Endothelial cell of umbilical vein (primary cell): ENCODE measurements at regions not wholly inside any gene's neighbourhood (a gene's known extent, or its start where the extent isn't known, plus 50 kb on each side); places are given as distances from the start of the nearest gene placed in this dataset.

Source experiments
- EZH2 ChIP-seq: IDR thresholded peaks from 2 replicates; pipeline ENCODE4 v1.6.1; 2012; ENCODE audit warnings: borderline replicate concordance, low read depth, mild to moderate bottlenecking, moderate library complexity, low read length, inconsistent platforms; ENCODE audit not compliant: severe bottlenecking
- FOS ChIP-seq: IDR thresholded peaks from 2 replicates; pipeline ENCODE4 v1.6.1; 2011; ENCODE audit warnings: mild to moderate bottlenecking, low read length, moderate library complexity, borderline replicate concordance; ENCODE audit not compliant: insufficient read depth
- GATA2 ChIP-seq: IDR thresholded peaks from 2 replicates; pipeline ENCODE4 v1.7.0; 2011; ENCODE audit warnings: low read depth, mild to moderate bottlenecking, moderate library complexity, mixed read lengths, low read length; ENCODE audit not compliant: insufficient read length, insufficient read depth
- JUN ChIP-seq: IDR thresholded peaks from 2 replicates; pipeline ENCODE4 v1.6.1; 2011; ENCODE audit warnings: borderline replicate concordance, low read depth; ENCODE audit not compliant: insufficient read length, insufficient read depth
- MYC ChIP-seq: IDR thresholded peaks from one replicate; pipeline ENCODE4 v1.6.1; 2011; ENCODE audit warnings: mild to moderate bottlenecking, low read depth, low read length
- POLR2A ChIP-seq: IDR thresholded peaks from 2 replicates; pipeline ENCODE4 v1.6.1; 2012; ENCODE audit warnings: low read depth, mild to moderate bottlenecking, control low read depth, low read length
- POLR2AphosphoS5 ChIP-seq: IDR thresholded peaks from 2 replicates; pipeline ENCODE4 v1.6.1; 2012; ENCODE audit warnings: low read depth, mild to moderate bottlenecking, control low read depth, low read length, moderate library complexity; ENCODE audit not compliant: insufficient read depth
- TF ChIP-seq, protein P1 (sequence below), 2 donors: IDR thresholded peaks; 1 replicate in 1 of 2; 2 replicates in 1 of 2; pipeline ENCODE4 v1.5.1; 2011; ENCODE audit warnings: low read length in 2 of 2, mild to moderate bottlenecking in 2 of 2, moderate library complexity in 2 of 2, control low read depth in 1 of 2, inconsistent platforms in 1 of 2, low read depth in 1 of 2; ENCODE audit not compliant: insufficient read depth in 1 of 2; ENCODE audit errors: extremely low read depth in 1 of 2
- TF ChIP-seq, protein P2 (sequence below): IDR thresholded peaks from 2 replicates; pipeline ENCODE4 v1.6.1; 2011; ENCODE audit not compliant: insufficient read depth, insufficient read length

DNA sequence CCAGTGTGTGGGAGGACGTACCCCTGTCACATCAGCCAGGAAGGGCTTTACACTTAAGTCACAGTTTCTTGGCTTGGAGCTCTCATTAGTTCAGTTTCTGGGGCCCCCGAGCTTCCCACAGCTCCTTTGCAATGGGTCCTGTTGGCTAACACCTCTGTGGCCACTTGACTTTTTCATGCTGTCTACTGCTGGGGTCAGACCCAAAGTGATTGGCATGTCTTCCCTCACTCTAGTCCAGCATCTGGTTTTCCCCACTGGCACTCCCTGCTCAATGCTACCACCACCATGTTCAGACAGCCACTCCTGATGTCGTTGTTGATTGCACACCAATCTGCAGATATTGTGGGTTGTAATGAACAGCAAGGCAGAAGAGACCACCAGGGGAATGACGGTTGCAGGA lies 379.0 kb downstream of the FOXO1 start:
- TF ChIP-seq, protein P1, sequence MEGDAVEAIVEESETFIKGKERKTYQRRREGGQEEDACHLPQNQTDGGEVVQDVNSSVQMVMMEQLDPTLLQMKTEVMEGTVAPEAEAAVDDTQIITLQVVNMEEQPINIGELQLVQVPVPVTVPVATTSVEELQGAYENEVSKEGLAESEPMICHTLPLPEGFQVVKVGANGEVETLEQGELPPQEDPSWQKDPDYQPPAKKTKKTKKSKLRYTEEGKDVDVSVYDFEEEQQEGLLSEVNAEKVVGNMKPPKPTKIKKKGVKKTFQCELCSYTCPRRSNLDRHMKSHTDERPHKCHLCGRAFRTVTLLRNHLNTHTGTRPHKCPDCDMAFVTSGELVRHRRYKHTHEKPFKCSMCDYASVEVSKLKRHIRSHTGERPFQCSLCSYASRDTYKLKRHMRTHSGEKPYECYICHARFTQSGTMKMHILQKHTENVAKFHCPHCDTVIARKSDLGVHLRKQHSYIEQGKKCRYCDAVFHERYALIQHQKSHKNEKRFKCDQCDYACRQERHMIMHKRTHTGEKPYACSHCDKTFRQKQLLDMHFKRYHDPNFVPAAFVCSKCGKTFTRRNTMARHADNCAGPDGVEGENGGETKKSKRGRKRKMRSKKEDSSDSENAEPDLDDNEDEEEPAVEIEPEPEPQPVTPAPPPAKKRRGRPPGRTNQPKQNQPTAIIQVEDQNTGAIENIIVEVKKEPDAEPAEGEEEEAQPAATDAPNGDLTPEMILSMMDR (IDR thresholded peaks at IDR 0.05; ENCODE audit: extremely low read depth in 1 of 2, insufficient read depth in 1 of 2, low read depth in 1 of 2, low read length in 2 of 2): no peak
- TF ChIP-seq POLR2A (no peak), POLR2AphosphoS5 (no peak), MYC (no peak), JUN (no peak), EZH2 (no peak), FOS (no peak), GATA2 (no peak)
- TF ChIP-seq, protein P2, sequence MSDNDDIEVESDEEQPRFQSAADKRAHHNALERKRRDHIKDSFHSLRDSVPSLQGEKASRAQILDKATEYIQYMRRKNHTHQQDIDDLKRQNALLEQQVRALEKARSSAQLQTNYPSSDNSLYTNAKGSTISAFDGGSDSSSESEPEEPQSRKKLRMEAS: no peak
